AG08396 (cell line): ENCODE measurements at regions not wholly inside any gene's neighbourhood (a gene's known extent, or its start where the extent isn't known, plus 50 kb on each side); places are given as distances from the start of the nearest gene placed in this dataset.

Experiments used
- DNase-seq: peaks from one replicate; pipeline ENCODE4 v3.0.0; 2012; ENCODE audit warnings: low spot score, mixed read lengths

DNA sequence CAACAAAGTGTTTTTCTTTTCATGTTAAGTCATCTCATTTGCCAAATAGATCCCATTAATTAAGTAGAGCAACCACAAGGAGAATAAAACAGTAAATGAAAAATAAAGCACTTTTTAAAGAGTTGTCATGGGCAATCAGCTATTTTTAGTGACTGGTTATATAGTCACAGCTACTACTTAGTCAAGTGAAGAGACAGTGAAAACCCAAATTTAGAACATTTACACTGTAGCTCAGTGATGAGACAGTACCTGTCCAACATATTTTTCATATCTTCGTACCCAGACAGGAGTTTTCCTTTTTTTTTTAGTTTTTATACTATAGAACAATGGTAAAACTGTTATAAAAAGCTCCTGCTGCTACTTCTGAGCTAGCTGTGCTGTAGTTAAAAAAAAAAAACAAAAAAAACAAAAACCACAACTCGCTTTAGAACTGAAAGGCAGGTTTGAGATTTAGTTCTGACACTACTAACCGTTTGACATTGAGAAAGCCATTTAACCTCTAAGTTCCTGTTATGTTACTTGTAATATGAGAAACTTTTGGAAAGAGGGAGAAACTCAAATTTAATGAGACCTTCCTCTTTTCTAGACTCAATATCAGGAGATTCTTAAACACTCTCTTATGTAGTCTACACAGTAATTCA is 777.5 kb downstream of the ADGRL2 start:
- no peak for DNase-seq

DNA sequence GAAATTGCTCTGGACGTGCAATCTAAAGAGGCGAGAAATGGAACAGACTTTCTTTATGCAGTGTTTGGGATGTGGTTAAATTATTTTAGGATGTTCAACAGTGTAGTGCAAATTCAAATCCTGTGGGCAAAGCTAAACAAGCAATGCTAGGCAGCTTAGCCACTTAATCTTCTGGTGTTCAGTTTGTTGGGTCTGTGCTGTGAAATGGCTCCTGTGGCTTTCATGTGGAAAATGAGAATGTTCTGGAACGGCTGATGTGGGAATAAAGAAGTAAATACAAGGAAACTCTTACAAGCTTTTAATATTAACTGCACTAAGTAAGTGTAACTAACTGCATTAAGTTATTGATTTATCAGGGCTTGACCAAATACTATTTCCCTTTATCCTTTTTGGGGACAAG is 766.6 kb downstream of the ADGRL2 start:
- DNase-seq, result no peak

DNA sequence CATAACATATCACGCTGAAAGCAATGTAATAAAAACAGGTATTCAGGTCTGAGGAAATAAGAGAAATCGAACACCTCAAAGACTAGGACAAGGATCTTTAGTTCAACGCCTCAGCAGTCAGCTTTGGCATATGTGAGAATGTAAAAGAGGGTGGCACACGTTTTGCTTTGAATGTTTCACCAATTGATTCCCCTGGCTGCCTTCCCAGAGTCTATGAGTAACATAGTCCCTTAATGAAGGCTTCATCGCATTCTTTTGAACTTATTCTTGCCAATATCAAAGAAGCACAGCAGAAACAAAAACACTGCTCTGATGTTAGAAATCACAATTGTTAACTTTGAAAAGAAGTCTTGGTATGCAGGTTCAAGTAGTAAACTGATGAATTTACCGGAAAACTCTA is 764.8 kb downstream of the ADGRL2 start:
- DNase-seq, result peak; percentile 4

DNA sequence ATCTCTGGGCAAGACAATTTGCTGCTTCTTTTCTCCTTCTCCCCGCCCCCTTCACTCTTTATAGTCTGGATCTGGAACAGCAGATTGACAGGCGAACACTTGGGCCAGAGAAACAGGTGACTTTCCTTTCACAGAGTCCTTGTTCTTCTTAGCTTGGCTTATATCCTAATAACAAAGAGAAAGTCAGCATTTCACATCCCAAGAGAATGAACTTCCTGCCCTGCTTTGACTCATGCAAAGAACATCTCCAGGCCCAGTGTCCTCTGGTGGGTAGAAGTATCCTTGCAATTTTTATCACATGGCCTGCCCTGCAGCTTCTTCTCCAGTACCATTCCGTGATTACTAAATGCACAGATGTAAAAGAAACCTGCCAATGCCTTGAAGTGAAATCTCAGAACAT is 764.4 kb downstream of the ADGRL2 start:
- DNase-seq, result peak; percentile 41

DNA sequence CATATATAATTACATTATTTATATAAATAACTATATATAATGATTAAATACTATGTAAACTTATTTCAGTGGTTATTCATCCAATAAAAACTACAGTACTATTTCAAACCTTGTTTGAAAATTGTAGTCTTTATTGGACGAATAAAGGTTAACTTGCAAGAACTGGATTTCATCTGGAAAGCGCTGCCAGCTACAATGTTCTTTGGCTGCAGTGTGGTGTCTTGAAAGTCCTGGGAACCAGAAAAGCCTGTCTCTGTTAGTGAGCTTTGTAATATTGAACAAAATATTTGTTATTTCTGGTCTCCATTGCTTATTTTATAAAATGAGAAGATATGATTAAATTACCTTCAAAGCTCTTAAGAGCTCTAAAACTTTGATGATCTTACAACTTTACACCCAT is 763.6 kb downstream of the ADGRL2 start:
- no peak for DNase-seq

DNA sequence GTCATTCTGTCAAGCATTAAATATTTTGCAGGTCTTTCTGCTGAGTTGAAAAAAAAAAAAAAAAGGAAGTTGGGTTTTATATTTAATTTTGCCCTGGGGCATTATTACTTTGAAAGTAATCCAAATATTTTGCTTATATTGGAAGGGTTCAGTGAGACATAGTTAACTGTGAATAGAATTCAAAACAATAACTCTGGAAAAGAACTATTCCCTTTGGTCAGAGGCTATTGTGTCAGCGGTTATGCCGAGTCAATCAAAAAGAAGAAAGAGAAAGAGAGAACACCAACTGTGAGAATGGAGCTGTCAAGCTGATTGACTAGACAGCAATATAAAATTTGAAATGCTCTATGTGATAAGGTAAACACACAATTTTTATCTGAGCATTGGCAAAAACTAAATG is 761.7 kb downstream of the ADGRL2 start:
- no peak for DNase-seq

DNA sequence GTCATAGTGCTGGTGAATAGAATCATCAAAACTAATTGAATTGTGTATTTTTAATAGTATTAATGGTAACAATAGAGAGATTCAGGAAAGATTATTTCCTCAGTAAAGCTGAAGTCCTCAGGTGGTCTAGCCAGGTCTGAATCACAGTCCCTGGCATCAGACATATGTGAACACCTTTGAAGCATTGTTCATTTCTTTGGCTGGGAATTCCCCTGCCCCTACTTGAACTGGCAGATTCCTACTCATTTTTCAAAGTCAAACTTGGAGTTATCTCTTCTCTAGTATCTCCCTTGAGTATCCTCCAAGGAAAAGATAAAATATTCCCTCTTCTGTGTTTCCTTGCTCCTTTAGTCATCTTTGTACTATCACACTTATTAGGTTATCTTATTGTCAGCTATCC is 759.8 kb downstream of the ADGRL2 start:
- no peak for DNase-seq

DNA sequence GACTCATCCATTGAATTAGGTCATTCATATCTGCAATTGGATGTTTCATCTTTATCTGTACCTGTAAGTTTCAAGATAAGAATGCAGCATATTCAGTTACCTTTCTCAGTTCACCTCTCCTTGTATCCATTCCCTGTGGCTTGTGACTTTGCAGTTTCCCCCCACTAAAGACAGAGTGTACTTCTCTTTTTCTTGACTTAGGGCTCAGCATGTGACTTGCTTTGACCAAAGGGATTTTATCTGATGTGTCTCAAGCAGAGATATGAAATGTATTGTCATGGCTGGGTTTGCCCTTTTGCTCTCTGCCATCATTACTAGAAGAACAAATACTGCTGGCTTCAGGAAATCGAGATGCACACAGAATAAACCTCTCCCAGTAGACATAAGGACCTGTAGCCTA is 754.8 kb downstream of the ADGRL2 start:
- DNase-seq, result no peak

DNA sequence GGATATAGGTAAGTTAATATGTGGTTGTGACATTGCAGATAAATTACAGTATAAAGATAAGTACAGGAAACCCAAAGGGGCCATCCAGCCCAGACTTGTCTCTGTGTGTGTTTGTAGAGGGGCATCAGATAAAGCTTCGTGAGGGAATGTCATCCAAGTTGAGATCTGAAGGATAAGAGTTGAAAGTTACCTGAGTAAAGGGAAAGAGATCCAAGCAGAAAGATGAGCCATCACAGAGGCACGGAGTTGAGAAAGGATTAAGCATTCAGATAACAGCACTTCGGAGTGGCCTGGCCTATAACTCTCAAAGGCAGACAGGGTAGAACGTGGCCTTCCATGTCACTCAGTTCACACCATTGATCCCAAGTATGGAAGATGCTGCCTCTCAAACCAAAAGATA is 749.1 kb downstream of the ADGRL2 start:
- DNase-seq, result no peak

DNA sequence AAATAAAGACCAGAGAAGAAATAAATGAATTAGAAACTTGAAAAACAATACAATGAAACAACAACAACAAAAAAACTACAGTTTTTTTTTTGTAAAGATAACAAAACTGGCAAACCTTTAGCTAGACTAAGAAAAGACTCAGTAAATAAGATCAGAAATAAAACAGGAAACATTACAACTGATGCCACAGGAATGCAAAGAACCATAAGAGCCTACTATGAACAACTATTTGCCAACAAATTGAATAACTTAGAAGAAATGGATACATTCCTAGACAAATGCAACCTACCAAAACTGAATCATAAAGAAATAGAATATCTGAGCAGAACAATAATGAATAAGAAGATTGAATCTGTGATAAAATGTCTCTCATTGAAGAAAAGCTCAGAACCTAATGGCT is 742.0 kb downstream of the ADGRL2 start:
- DNase-seq, result no peak

DNA sequence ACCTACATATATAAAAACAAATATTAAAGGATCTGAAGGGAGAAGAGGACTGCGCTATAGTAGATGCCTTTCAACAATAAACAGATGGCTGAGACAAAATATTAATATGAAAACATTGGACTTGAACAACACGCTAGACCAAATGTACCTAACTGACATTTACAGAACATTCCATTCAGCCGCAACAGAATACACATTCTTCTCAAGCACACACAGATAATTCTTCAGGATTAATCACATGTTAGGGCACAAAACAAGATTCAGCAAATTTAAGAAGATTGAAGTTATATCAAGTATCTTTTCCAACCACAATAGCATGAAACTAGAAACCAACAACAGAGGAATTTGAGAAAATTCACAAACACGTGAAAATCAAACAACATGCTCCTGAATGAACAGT is 741.4 kb downstream of the ADGRL2 start:
- DNase-seq, result no peak

DNA sequence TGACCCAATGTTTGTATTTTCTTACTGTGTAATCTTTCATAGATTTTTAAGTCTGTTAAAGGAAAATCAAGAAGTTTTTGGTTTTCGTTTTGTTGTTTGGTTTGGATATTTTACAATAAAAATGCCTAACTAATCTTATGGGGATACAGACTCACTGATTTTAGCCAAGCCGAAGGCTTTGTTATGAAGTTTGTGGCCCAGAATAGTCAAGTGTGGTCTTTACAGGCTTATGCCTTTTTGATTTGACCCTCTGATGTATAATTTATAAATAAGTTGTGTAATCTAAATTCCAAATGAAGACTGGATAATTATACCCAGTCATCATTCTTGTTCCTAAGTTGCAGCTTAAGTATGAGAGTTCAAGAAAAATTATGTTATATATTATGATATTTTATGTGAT is 739.3 kb downstream of the ADGRL2 start:
- DNase-seq, result no peak

DNA sequence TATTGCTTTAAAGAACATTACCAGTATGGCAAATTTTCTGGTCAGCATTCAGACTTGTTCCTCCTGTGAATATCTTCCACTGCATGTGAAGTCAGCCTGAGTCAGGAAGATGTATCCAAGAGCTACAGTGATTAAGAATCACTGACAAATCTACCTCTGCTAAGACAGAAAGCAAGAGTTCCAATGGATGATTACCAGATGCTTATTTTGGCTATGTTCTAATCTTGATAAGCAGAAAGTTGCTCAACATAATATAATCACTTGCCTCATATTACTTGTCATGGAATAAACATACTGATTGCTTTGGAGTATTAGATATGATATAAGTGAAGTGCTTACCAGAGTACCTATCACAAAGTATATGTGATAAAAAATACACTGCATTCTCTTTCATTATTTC is 738.1 kb downstream of the ADGRL2 start:
- peak; percentile 11 for DNase-seq

DNA sequence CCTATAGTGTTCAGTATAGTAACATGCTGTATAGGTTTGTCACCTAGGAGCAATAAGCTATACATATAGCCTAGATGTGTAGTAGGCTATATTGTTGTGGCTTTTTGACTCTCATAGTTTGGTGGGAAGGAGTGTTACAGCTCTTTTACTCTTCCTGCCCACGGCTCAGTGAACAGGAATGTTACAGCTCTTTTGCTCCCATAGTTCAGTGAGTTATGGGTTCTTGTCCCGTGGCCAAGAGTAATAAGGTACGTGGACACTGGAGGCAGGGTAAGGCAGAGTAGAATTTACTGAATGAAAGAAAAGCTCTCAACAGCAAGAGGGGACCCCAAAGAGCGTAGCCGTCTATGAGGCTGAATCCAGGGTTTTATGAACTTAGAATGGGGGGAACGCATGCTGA is 734.3 kb downstream of the ADGRL2 start:
- no peak for DNase-seq

DNA sequence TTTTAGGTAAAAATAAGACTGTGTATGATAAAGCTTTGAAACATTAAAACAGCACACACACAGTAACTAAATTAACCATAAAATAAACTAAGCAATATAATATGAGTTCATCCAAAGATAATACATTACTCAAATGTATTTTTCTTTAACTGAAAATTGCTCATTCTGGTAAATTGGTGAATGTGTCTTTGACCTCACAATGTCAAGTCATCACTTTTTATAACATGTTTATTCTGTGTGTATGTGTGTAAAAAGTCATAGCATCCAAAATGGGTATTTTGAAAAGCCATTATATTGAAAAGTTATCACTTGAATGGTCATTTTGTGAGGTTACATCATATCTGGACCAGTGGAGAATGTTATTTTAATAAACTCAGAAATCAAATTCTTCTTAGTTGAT is 724.6 kb downstream of the ADGRL2 start:
- no peak for DNase-seq

DNA sequence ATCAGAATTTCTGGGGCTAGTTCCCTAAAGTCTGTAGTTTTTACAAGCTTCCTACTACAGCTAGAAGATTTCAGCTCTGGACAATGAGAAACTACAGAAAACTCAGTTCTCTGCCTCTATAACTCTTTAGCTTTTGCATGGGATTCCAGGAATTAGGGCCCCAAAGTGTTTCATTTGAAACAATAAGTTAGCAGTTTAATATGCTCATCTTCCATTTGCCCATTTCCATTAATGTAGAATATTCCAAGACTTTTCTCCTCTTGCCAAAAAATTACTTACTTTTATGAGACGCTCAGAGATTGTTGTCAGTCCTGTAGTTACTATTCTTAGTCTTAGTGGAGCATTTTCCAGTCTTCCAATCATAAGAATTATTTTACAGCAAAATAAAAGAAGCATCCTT is 719.9 kb downstream of the ADGRL2 start:
- no peak for DNase-seq

DNA sequence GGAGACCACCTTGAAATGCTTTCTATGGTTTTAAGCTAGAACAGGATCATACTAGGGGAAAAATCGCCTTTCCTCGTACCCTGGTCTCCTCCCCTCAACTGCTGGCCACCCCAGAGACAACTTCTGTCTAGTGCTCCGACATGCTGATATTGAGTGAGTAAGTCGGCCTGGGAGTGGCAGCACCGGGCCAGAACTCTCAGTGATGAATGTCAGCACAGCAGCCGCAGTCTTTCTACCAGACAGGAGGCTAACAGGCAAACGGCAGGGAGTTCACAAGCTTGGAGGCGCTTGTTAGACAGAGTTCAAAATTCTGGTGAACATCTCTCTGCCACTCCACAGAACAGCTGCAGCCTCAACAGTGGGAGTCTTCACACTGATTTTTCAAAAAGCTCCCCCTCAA is 716.9 kb downstream of the ADGRL2 start:
- DNase-seq, result peak; percentile 2

DNA sequence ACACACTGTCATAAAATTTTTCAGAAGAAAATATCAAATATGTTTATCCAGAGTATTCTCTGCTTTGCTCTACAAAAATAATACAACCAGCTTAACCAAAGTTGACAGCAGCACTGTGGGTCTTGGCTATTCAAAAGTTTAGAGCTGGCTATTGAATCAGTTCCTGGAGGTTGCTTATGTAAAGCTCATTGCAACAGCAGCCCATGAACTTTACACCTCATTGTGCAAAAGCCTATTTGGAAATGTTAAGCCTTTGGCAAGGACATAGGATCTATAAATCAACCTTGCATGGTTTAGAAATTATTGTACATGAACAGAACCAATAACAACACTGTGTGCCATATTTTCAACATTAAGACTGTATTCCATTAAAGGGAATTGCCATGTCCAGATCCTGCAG is 714.9 kb downstream of the ADGRL2 start:
- no peak for DNase-seq

DNA sequence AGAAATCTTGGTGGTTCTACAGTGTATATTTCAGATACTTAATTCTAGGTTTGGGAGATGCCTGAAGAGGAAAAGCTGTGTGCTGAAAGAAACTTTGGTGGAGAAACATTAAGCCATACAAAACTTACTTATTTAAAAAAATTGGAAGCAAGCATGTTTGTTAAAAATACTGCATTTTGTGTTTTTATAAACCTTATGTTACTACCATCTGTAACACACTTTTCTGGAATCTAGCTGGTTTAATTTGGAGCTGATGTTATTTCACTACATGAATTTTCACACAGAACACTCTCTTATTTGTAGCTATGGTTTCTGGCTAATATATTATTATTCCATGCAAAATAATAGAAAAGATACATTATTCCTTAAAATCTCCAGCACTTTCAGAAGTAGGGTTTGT is 710.7 kb downstream of the ADGRL2 start:
- DNase-seq, result no peak

DNA sequence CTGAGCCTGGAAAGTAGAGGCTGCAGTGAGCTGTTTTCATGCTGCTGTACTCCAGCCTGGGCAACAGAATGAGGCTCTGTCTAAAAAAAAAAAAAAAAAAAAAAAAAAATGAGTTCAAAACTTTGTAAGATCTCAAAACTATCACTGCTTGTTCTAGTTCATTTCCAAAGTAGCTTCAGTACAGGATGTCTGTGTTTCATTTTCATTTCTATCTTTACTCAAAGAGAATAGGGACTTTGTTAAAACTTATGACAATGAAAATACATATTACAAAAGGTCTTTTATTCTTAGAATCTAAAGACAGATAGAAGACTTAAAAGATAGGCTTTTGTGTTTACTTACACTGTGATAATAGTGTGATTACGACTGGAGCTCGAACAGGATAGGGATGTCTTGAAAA is 709.7 kb downstream of the ADGRL2 start:
- DNase-seq, result no peak

DNA sequence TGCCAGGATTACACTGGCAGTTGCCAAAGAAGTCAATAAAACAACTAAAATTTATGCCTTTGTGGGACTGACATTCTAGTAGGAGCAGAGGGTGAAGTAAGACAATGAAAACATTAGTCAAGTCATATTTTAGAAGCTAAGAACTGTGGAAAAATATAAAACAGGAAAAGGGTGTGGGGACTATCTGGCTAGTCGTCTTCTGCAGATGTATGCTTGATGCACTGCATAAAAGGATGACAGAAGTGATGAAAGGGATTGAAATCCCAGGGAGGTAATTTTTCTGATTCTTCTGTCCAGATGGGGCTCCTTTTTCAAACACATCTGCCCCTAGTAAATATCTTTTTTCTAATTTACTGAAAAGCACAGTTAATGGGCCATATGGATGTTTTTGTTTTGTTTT is 706.3 kb downstream of the ADGRL2 start:
- no peak for DNase-seq

DNA sequence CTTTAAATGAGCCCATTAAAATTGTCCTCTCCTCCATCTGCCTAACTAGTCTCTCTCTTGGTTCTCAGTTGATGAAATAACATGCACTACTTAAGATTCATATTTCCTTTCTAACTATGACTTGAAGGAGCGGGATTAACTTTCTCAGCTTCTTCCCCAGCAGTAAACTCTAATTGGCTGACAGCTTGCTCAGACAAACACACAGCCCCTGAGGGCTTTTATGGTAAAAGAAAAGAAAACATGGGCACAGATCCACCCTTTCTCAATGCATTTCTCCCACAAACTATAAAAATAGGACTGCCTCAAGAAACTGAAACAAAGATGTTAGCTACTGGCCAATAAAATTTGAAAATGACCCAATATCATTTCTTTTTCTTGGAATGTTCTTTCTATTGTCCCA is 703.1 kb downstream of the ADGRL2 start:
- no peak for DNase-seq

DNA sequence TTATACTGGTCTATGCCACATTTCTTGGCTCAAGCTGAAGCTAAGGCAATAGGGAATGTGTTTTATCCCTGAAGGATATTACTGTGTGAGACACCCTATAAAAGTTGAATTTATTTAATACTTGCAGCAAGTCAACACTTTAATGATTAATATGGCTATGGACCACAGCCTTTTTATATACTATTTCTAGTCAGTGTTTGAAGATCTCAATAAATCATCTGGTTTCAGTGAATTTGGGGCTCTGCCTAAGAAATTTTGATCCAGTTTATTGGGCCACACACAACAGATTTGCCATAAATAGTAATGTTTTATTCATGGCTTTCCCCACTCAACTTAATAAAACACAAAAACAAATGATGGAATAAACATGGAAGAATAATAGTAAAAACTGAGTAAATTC is 698.3 kb downstream of the ADGRL2 start:
- no peak for DNase-seq

DNA sequence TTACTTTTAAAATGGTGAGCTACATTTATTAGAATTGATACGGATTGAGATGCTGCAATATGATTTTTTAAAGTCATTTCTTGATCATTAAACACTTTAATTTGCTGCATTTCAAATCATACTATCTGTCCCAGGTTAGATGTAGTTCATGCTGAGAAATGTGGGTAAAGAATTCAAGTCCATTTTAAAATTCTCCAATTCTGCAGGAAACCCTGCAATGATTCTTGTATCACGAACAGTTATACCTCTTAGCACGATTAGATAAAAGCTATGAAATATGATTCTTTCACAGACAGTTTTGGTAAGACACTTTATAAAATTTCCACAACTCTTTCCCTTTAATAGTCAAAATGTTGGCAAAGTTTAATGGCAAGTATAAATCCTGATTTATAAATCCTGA is 693.4 kb downstream of the ADGRL2 start:
- no peak for DNase-seq

DNA sequence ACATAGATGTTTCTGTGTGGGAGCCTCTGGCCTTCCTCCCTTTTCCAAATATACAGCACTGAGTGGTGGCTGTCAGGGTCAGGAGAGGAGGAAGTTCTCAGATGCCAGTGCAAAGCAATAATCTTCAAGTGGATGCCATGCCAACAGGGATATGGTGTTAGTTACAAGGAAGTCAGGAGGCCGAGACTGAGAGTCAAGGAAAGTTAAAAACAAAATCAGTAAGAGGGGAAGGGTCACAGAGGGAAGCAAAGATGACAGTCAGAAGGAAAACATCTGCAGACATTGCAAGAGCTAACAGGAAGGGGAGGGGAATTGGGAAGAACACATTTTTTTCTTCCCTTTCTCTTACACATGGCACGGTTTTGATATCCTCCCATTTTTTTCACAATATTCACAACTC is 691.4 kb downstream of the ADGRL2 start:
- peak; percentile 4 for DNase-seq
